BE2C (cell line): ENCODE measurements at regions not wholly inside any gene's neighbourhood (a gene's known extent, or its start where the extent isn't known, plus 50 kb on each side); places are given as distances from the start of the nearest gene placed in this dataset.

Experiments
- DNase-seq: peaks from one replicate; pipeline ENCODE4 v3.0.0-alpha.2; 2020
- H3K27me3 ChIP-seq: fragments of 250-450 bp; sonication (Bioruptor Pico); 2 replicates; pipeline ENCODE4 v1.5.1; 2020; ENCODE audit warnings: mild to moderate bottlenecking
- H3K36me3 ChIP-seq: fragments of 250-450 bp; sonication (Bioruptor Pico); 2 replicates; pipeline ENCODE4 v1.5.1; 2020; ENCODE audit warnings: mild to moderate bottlenecking
- H3K4me1 ChIP-seq: fragments of 250-450 bp; sonication (Bioruptor Pico); 2 replicates; pipeline ENCODE4 v1.5.1; 2020
- H3K4me3 ChIP-seq: 2 replicates; pipeline ENCODE4 v1.5.1; 2011; ENCODE audit warnings: low read depth, low read length
- H3K9me3 ChIP-seq: fragments of 250-450 bp; sonication (Bioruptor Pico); 2 replicates; pipeline ENCODE4 v1.5.1; 2020
- CTCF ChIP-seq: IDR thresholded peaks from 2 replicates; pipeline ENCODE4 v1.5.1; 2012; ENCODE audit warnings: mild to moderate bottlenecking, low read depth, low read length

- Histone ChIP-seq H3K9me3 (no peaks in the 10 kb centered on the region), H3K27me3 (no peaks in the 10 kb centered on the region), H3K4me1 (peaks cover 3% of the 10 kb centered on the region; the same call in 1 of the 2 replicates), H3K4me3 (no peak overlapping the region), H3K36me3 (no peaks in the 10 kb centered on the region)
- DNase-seq, result no peak
- no peak for TF ChIP-seq CTCF
These were observed 262.7 kb upstream of the KLHL1 start for GRCh38 chr13:70370924-70371323.

GRCh38 chr13:70366720-70367119, 258.5 kb upstream of the KLHL1 start:
- no peak overlapping the region for H3K4me3 ChIP-seq

GRCh38 chr13:70363991-70364390, 255.7 kb upstream of the KLHL1 start:
- no peaks in the 10 kb centered on the region for H3K4me1 ChIP-seq
- DNase-seq, result no peak
- no peak for TF ChIP-seq CTCF

More at GRCh38 chr13:70366720-70367119, 258.5 kb upstream of the KLHL1 start:
- Histone ChIP-seq H3K36me3 (no peaks in the 10 kb centered on the region), H3K4me1 (no peaks in the 10 kb centered on the region), H3K27me3 (no peaks in the 10 kb centered on the region), H3K9me3 (no peaks in the 10 kb centered on the region)
- no peak for DNase-seq
- TF ChIP-seq CTCF, result no peak

GRCh38 chr13:70362820-70363570, 254.7 kb upstream of the KLHL1 start:
- Histone ChIP-seq H3K4me3 (no peak overlapping the region), H3K36me3 (no peaks in the 10 kb centered on the region), H3K27me3 (no peaks in the 10 kb centered on the region), H3K4me1 (no peaks in the 10 kb centered on the region), H3K9me3 (no peaks in the 10 kb centered on the region)
- TF ChIP-seq CTCF, result no peak
- no peak for DNase-seq

More at GRCh38 chr13:70363991-70364390, 255.7 kb upstream of the KLHL1 start:
- Histone ChIP-seq H3K27me3 (no peaks in the 10 kb centered on the region), H3K36me3 (no peaks in the 10 kb centered on the region), H3K9me3 (no peaks in the 10 kb centered on the region), H3K4me3 (no peak overlapping the region)

- Histone ChIP-seq H3K27me3 (no peaks in the 10 kb centered on the region), H3K4me3 (no peak overlapping the region), H3K36me3 (no peaks in the 10 kb centered on the region), H3K9me3 (no peaks in the 10 kb centered on the region), H3K4me1 (no peaks in the 10 kb centered on the region)
- DNase-seq, result no peak
- TF ChIP-seq CTCF, result no peak
These were observed 248.8 kb upstream of the KLHL1 start for GRCh38 chr13:70357031-70357430.

GRCh38 chr13:70353096-70353495, 244.8 kb upstream of the KLHL1 start:
- Histone ChIP-seq H3K4me3 (no peak overlapping the region), H3K4me1 (no peaks in the 10 kb centered on the region), H3K36me3 (no peaks in the 10 kb centered on the region), H3K27me3 (no peaks in the 10 kb centered on the region), H3K9me3 (no peaks in the 10 kb centered on the region)
- TF ChIP-seq CTCF, result 0 out of 2 replicates have a peak, but pooled peaks have one; percentile 7
- DNase-seq, result no peak
